ENCODE measurements at regions not wholly inside any gene's neighbourhood (a gene's known extent, or its start where the extent isn't known, plus 50 kb on each side); places are given as distances from the start of the nearest gene placed in this dataset.

DNA sequence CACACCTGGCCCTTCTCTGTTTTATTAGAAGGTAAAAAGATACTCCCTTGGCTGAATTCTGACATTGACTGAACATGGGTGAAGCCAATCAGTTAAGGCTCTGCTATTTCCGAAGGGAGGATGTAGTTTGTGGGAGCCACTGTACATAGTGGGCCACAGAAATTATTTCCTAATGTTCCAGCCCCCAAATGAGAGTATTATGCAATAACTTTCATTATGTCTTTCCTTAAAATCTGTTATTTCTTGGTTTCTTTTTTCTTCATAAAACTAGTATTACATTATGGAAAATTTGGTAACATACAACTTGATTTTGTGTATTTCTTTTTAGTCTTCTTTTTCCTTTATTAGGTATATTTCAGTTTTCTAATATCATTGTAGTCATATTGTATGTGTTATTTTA lies 51.9 kb upstream of the EP300 start:
- Mint-ChIP-seq H3K27me3 (peaks cover 0 to 10% (median 0%) of the 10 kb centered on the region in 5 donors), H3K9me3 (no peaks in the 10 kb centered on the region), H3K4me3 (no peak overlapping the region), H3K4me1 (no peaks in the 10 kb centered on the region), H3K36me3 (no peaks in the 10 kb centered on the region), H3K27ac (no peak overlapping the region)
- DNase-seq (no peak), ATAC-seq (no peak)
- H3K9me3 ChIP-seq (ENCODE audit: control insufficient read depth in 2 of 3, low read length in 3 of 3): no peaks in the 10 kb centered on the region
- H3K27ac ChIP-seq (ENCODE audit: low read depth, low read length): no peak overlapping the region
- ChIA-PET CTCF (no interaction called here), POLR2A (no interaction called here)
- no peak overlapping the region for H3K4me3 ChIP-seq (ENCODE audit: low read length)
- H3K36me3 ChIP-seq (ENCODE audit: control insufficient read depth in 2 of 3, insufficient read depth in 3 of 3, low read length in 3 of 3): no peaks in the 10 kb centered on the region
- no peaks in the 10 kb centered on the region for H3K27me3 ChIP-seq (ENCODE audit: control insufficient read depth in 2 of 2, insufficient read depth in 2 of 2, low read length in 2 of 2)
- intact Hi-C loops (cut with micrococcal nuclease): no loop called here
- H3K4me1 ChIP-seq (ENCODE audit: control insufficient read depth in 2 of 2, insufficient read depth in 2 of 2, low read length in 2 of 2): no peaks in the 10 kb centered on the region

DNA sequence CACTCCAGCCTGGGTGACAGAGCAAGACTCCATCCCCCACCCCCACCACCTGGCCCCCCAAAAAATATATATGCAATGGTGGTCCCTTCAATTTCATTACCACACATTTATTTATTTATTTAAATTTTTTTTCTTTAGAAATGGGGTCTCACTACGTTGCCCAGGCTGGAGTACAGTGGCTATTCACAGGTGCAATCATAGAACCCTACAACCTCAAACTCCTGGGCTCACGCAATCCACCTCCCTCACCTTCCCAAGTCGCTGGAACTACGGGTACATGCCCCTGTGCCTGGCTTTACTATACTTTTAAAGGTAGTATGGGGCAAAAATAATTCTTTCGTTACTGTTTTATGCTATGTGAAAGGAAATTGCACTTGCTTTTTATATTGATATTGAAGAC lies 50.9 kb upstream of the EP300 start:
- ATAC-seq: no peak

More for the DNA sequence above, 50.9 kb upstream of the EP300 start:
- POLR2A ChIA-PET: no interaction called here
- Histone ChIP-seq H3K36me3 (ENCODE audit: control insufficient read depth in 2 of 3, insufficient read depth in 3 of 3, low read length in 3 of 3) (no peaks in the 10 kb centered on the region), H3K27me3 (ENCODE audit: control insufficient read depth in 2 of 2, insufficient read depth in 2 of 2, low read length in 2 of 2) (no peaks in the 10 kb centered on the region), H3K9me3 (ENCODE audit: control insufficient read depth in 2 of 3, low read length in 3 of 3) (no peaks in the 10 kb centered on the region), H3K4me3 (ENCODE audit: low read length) (no peak overlapping the region), H3K27ac (ENCODE audit: low read depth, low read length) (no peak overlapping the region), H3K4me1 (ENCODE audit: control insufficient read depth in 2 of 2, insufficient read depth in 2 of 2, low read length in 2 of 2) (no peaks in the 10 kb centered on the region)
- no peak overlapping the region for H3K4me3 Mint-ChIP-seq
- peaks cover 0 to 10% (median 0%) of the 10 kb centered on the region in 5 donors for H3K27me3 Mint-ChIP-seq
- no peaks in the 10 kb centered on the region for H3K9me3 Mint-ChIP-seq
- H3K36me3 Mint-ChIP-seq: no peaks in the 10 kb centered on the region
- no peak overlapping the region for H3K27ac Mint-ChIP-seq
- DNase-seq: no peak
- no peaks in the 10 kb centered on the region for H3K4me1 Mint-ChIP-seq
- CTCF ChIA-PET: no interaction called here
- intact Hi-C loops (cut with micrococcal nuclease): no loop called here
